ENCODE measurements at regions not wholly inside any gene's neighbourhood (a gene's known extent, or its start where the extent isn't known, plus 50 kb on each side); places are given as distances from the start of the nearest gene placed in this dataset.

GRCh38 chr11:128204898-128205297, 382.5 kb downstream of the ETS1 start:
- DNase-seq (ENCODE audit: low spot score): no peak
- no peak for TF ChIP-seq CTCF (IDR thresholded peaks at IDR 0.05; ENCODE audit: extremely low read depth, missing control alignments)

GRCh38 chr11:128201801-128202200, 385.6 kb downstream of the ETS1 start:
- DNase-seq (ENCODE audit: low spot score): no peak

GRCh38 chr11:128201009-128201408, 386.3 kb downstream of the ETS1 start:
- TF ChIP-seq CTCF (IDR thresholded peaks at IDR 0.05; ENCODE audit: extremely low read depth, missing control alignments): no peak
- no peak for DNase-seq (ENCODE audit: low spot score)

More at GRCh38 chr11:128201801-128202200, 385.6 kb downstream of the ETS1 start:
- TF ChIP-seq CTCF (IDR thresholded peaks at IDR 0.05; ENCODE audit: extremely low read depth, missing control alignments): no peak

GRCh38 chr11:128200467-128200866, 386.9 kb downstream of the ETS1 start:
- DNase-seq (ENCODE audit: low spot score): no peak
- no peak for TF ChIP-seq CTCF (IDR thresholded peaks at IDR 0.05; ENCODE audit: extremely low read depth, missing control alignments)

- TF ChIP-seq CTCF (IDR thresholded peaks at IDR 0.05; ENCODE audit: extremely low read depth, missing control alignments): no peak
- DNase-seq (ENCODE audit: low spot score): no peak
Measured at GRCh38 chr11:128198216-128198772, 389.1 kb downstream of the ETS1 start.

GRCh38 chr11:128196235-128196634, 391.1 kb downstream of the ETS1 start:
- TF ChIP-seq CTCF (IDR thresholded peaks at IDR 0.05; ENCODE audit: extremely low read depth, missing control alignments): no peak
- no peak for DNase-seq (ENCODE audit: low spot score)

GRCh38 chr11:128195756-128196155, 391.6 kb downstream of the ETS1 start:
- DNase-seq (ENCODE audit: low spot score): no peak
- no peak for TF ChIP-seq CTCF (IDR thresholded peaks at IDR 0.05; ENCODE audit: extremely low read depth, missing control alignments)

Measured in GM20000 (cell line).